ENCODE measurements at regions not wholly inside any gene's neighbourhood (a gene's known extent, or its start where the extent isn't known, plus 50 kb on each side); places are given as distances from the start of the nearest gene placed in this dataset.

- TF ChIP-seq PATZ1 (CRISPR knock-in tag; IDR thresholded peaks at IDR 0.05) (no peak), ZNF776 (CRISPR knock-in tag; IDR thresholded peaks at IDR 0.05) (no peak), KLF16 (CRISPR knock-in tag; IDR thresholded peaks at IDR 0.05) (no peak), JUNB (CRISPR knock-in tag; IDR thresholded peaks at IDR 0.05; ENCODE audit: borderline replicate concordance) (no peak), TCF7L2 (IDR thresholded peaks at IDR 0.05; ENCODE audit: low read depth, low read length) (no peak), POLR2A (IDR thresholded peaks at IDR 0.05; ENCODE audit: insufficient read depth in 1 of 2, low read depth in 2 of 2, low read length in 2 of 2) (no peak), KLF9 (CRISPR knock-in tag; IDR thresholded peaks at IDR 0.05; ENCODE audit: low read depth) (no peak), ATF2 (CRISPR knock-in tag; IDR thresholded peaks at IDR 0.05) (no peak)
- TF ChIP-seq, protein P1, sequence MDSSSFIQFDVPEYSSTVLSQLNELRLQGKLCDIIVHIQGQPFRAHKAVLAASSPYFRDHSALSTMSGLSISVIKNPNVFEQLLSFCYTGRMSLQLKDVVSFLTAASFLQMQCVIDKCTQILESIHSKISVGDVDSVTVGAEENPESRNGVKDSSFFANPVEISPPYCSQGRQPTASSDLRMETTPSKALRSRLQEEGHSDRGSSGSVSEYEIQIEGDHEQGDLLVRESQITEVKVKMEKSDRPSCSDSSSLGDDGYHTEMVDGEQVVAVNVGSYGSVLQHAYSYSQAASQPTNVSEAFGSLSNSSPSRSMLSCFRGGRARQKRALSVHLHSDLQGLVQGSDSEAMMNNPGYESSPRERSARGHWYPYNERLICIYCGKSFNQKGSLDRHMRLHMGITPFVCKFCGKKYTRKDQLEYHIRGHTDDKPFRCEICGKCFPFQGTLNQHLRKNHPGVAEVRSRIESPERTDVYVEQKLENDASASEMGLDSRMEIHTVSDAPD (CRISPR knock-in tag; IDR thresholded peaks at IDR 0.05): no peak
- TF ChIP-seq, protein P2, sequence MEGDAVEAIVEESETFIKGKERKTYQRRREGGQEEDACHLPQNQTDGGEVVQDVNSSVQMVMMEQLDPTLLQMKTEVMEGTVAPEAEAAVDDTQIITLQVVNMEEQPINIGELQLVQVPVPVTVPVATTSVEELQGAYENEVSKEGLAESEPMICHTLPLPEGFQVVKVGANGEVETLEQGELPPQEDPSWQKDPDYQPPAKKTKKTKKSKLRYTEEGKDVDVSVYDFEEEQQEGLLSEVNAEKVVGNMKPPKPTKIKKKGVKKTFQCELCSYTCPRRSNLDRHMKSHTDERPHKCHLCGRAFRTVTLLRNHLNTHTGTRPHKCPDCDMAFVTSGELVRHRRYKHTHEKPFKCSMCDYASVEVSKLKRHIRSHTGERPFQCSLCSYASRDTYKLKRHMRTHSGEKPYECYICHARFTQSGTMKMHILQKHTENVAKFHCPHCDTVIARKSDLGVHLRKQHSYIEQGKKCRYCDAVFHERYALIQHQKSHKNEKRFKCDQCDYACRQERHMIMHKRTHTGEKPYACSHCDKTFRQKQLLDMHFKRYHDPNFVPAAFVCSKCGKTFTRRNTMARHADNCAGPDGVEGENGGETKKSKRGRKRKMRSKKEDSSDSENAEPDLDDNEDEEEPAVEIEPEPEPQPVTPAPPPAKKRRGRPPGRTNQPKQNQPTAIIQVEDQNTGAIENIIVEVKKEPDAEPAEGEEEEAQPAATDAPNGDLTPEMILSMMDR (CRISPR knock-in tag; IDR thresholded peaks at IDR 0.05): no peak
Measured at GRCh38 chr17:69818467-69818866, 256.6 kb upstream of the KCNJ16 start.

Measured in HepG2 (cell line).